DOHH2 (cell line): ENCODE measurements at regions not wholly inside any gene's neighbourhood (a gene's known extent, or its start where the extent isn't known, plus 50 kb on each side); places are given as distances from the start of the nearest gene placed in this dataset.

ENCODE experiments used
- H3F3A ChIP-seq: fragments of 200-600 bp; sonication (generic), shearing (Covaris generic); 2 replicates; pipeline ENCODE4 v1.6.0; 2016; ENCODE audit warnings: antibody characterized with exemption, mild to moderate bottlenecking; ENCODE audit not compliant: control insufficient read depth, insufficient read depth
- H3K27ac ChIP-seq: fragments of 200-600 bp; sonication (generic); 2 replicates; pipeline ENCODE4 v1.5.1; 2014; ENCODE audit warnings: low read depth, mild to moderate bottlenecking, low read length, moderate library complexity
- H3K27me3 ChIP-seq: fragments of 200-600 bp; sonication (generic); 2 replicates; pipeline ENCODE4 v1.6.1; 2014; ENCODE audit warnings: mild to moderate bottlenecking, low read length, mixed read lengths; ENCODE audit not compliant: control insufficient read depth
- H3K36me3 ChIP-seq: fragments of 200-600 bp; sonication (generic); 2 replicates; pipeline ENCODE4 v1.6.1; 2014; ENCODE audit warnings: mild to moderate bottlenecking, low read length, moderate library complexity, mixed read lengths; ENCODE audit not compliant: control insufficient read depth
- H3K4me1 ChIP-seq: fragments of 200-600 bp; sonication (generic); 2 replicates; pipeline ENCODE4 v1.6.1; 2014; ENCODE audit warnings: mild to moderate bottlenecking, low read length, mixed read lengths; ENCODE audit not compliant: control insufficient read depth
- H3K4me2 ChIP-seq: fragments of 200-600 bp; sonication (generic); 2 replicates; pipeline ENCODE4 v1.6.0; 2014; ENCODE audit warnings: mild to moderate bottlenecking, low read length, moderate library complexity
- H3K4me3 ChIP-seq: fragments of 200-600 bp; sonication (generic); 2 replicates; pipeline ENCODE4 v1.5.1; 2014; ENCODE audit warnings: mild to moderate bottlenecking, low read length, mixed read lengths
- H3K79me2 ChIP-seq: fragments of 200-600 bp; sonication (generic); 2 replicates; pipeline ENCODE4 v1.6.1; 2014; ENCODE audit warnings: mild to moderate bottlenecking, low read length, mixed read lengths; ENCODE audit not compliant: control insufficient read depth
- H3K9me2 ChIP-seq: fragments of 200-600 bp; sonication (generic); replicated peaks from 2 replicates; pipeline ENCODE4 v1.6.1; 2014; ENCODE audit warnings: mild to moderate bottlenecking, low read length, mixed read lengths; ENCODE audit not compliant: control insufficient read depth
- H3K9me3 ChIP-seq: fragments of 200-600 bp; sonication (generic); 2 replicates; pipeline ENCODE4 v1.6.1; 2014; ENCODE audit warnings: antibody characterized with exemption, low read length, mixed read lengths; ENCODE audit not compliant: control insufficient read depth, insufficient read depth
- H4K20me1 ChIP-seq: fragments of 200-600 bp; sonication (generic); 2 replicates; pipeline ENCODE4 v1.6.0; 2014; ENCODE audit warnings: low read depth, mild to moderate bottlenecking, antibody characterized with exemption, low read length, moderate library complexity; ENCODE audit not compliant: control insufficient read depth, insufficient read depth
- EZH2phosphoT487 ChIP-seq: fragments of 200-600 bp; sonication (generic); IDR thresholded peaks from 2 replicates; pipeline ENCODE4 v1.6.1; 2017; ENCODE audit warnings: borderline replicate concordance, mild to moderate bottlenecking, antibody characterized with exemption, low read length, moderate library complexity, mixed read lengths
- TF ChIP-seq, protein P1 (sequence below): fragments of 200-600 bp; sonication (generic); IDR thresholded peaks from one replicate; pipeline ENCODE4 v1.5.1; 2014; ENCODE audit warnings: antibody characterized with exemption, mild to moderate bottlenecking, low read depth, low read length; ENCODE audit not compliant: poor library complexity, severe bottlenecking

GRCh38 chr7:46742601-46743000 lies 821.5 kb upstream of the IGFBP3 start:
- Histone ChIP-seq H3K4me3 (no peak overlapping the region), H3K27me3 (no peaks in the 10 kb centered on the region), H3K4me1 (no peaks in the 10 kb centered on the region), H3K9me3 (no peaks in the 10 kb centered on the region), H3K79me2 (no peaks in the 10 kb centered on the region), H3K4me2 (no peak overlapping the region), H3K36me3 (no peaks in the 10 kb centered on the region), H3K27ac (no peak overlapping the region), H4K20me1 (no peaks in the 10 kb centered on the region), H3K9me2 (no peaks in the 10 kb centered on the region), H3F3A (no peaks in the 10 kb centered on the region)
- TF ChIP-seq, protein P1, sequence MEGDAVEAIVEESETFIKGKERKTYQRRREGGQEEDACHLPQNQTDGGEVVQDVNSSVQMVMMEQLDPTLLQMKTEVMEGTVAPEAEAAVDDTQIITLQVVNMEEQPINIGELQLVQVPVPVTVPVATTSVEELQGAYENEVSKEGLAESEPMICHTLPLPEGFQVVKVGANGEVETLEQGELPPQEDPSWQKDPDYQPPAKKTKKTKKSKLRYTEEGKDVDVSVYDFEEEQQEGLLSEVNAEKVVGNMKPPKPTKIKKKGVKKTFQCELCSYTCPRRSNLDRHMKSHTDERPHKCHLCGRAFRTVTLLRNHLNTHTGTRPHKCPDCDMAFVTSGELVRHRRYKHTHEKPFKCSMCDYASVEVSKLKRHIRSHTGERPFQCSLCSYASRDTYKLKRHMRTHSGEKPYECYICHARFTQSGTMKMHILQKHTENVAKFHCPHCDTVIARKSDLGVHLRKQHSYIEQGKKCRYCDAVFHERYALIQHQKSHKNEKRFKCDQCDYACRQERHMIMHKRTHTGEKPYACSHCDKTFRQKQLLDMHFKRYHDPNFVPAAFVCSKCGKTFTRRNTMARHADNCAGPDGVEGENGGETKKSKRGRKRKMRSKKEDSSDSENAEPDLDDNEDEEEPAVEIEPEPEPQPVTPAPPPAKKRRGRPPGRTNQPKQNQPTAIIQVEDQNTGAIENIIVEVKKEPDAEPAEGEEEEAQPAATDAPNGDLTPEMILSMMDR = no peak
- no peak for TF ChIP-seq EZH2phosphoT487

- Histone ChIP-seq H3K9me3 (no peaks in the 10 kb centered on the region), H3K4me2 (no peak overlapping the region), H3K4me1 (no peaks in the 10 kb centered on the region), H3K27ac (no peak overlapping the region), H3F3A (no peaks in the 10 kb centered on the region), H3K9me2 (no peaks in the 10 kb centered on the region), H4K20me1 (no peaks in the 10 kb centered on the region), H3K36me3 (no peaks in the 10 kb centered on the region), H3K79me2 (no peaks in the 10 kb centered on the region), H3K27me3 (no peaks in the 10 kb centered on the region), H3K4me3 (no peak overlapping the region)
- TF ChIP-seq, protein P1 = no peak
- TF ChIP-seq EZH2phosphoT487 = no peak
Measured at GRCh38 chr7:46741938-46742540, 821.0 kb upstream of the IGFBP3 start.

- Histone ChIP-seq H3K4me2 (no peak overlapping the region), H3K4me1 (no peaks in the 10 kb centered on the region), H3K27ac (no peak overlapping the region), H3K79me2 (no peaks in the 10 kb centered on the region), H3K4me3 (no peak overlapping the region), H3K9me2 (no peaks in the 10 kb centered on the region), H3F3A (no peaks in the 10 kb centered on the region), H3K36me3 (no peaks in the 10 kb centered on the region), H4K20me1 (no peaks in the 10 kb centered on the region), H3K27me3 (no peaks in the 10 kb centered on the region), H3K9me3 (no peaks in the 10 kb centered on the region)
- TF ChIP-seq EZH2phosphoT487 = no peak
- TF ChIP-seq, protein P1 = no peak
Measured at GRCh38 chr7:46741181-46741580, 820.1 kb upstream of the IGFBP3 start.
